HT1080 (cell line): ENCODE measurements at regions not wholly inside any gene's neighbourhood (a gene's known extent, or its start where the extent isn't known, plus 50 kb on each side); places are given as distances from the start of the nearest gene placed in this dataset.
A peak's percentile ranks its signal among the peaks of the same experiment; 100 is the strongest.

ENCODE experiments used
- DNase-seq: peaks from one replicate; pipeline ENCODE4 v3.0.0-alpha.2; 2015; ENCODE audit warnings: low read depth

DNA sequence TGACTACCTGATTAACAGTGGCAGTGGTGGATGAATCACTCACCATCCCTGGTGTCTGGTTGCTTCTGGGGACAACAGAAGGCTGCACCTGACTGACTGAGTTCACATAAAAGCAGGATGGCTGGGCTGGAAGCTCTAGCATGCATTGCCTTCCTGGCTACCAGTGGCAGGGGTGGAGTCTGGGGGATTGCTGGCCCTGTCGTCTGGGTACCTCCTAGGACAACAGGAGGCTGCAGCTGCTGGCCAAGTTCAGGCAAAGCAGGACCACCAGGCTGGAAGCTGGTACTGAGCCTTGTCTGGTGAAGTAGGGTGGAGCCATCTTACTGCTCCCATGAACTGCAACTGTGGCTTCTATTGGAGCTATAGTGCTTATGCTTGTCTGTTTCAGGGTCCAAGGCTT is 480.8 kb upstream of the CTNND2 start:
- peak; percentile 36 for DNase-seq

DNA sequence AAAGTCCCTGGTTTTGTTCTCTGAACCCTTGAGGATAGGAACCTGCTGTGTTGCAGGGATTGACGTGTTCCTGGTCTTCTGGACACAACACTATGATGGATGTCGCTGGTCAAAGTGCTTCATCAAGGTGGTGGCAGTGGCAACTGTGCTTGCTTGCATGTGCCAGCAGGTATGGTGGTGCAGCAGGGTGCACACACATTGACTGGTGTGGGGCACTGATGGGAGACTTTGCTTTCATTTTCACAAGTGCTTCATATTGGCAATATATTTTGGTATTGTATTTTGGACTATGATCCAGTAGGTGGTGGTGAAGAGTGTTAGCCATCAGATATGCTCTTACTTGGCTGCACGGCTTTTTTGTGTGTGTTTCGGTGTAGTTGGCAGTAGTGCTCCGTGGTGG is 479.8 kb upstream of the CTNND2 start:
- peak; percentile 34 for DNase-seq

DNA sequence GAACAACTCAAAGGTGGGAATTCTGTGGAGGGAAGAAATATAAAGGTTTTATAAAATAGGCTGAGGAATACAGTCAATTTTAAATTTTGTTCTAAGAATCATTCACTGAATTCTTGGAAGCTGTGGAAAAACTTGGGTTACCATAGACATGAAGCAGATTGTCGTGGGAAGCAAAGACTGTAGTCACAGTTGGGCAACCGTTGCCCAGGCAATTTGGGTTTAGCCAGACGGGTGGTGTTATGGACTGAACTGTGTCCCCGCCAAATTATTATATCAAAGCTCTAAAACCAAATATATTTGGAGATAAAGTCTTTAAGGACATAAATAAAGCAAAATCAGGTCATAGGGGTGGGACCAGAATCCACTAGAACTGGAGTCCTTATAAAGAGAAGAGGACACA is 463.7 kb upstream of the CTNND2 start:
- no peak for DNase-seq

DNA sequence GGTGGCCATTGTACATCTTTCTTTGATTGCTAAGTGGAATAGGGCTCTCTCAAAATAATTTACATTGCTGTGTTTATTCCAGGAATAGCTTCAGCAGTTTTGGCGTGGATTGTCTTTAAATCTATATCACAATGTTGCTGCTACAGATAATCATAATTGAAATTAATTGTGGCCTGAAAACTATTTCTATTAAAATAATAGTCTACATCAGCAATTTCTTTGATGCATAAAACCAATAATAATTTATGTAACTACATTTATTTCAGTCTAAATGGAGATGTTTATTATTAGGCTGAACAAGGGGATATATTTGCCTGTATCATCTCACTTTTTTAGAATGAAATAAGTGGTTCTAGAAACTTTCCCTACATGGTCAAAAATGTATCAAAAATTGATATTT is 456.0 kb upstream of the CTNND2 start:
- DNase-seq, result no peak

DNA sequence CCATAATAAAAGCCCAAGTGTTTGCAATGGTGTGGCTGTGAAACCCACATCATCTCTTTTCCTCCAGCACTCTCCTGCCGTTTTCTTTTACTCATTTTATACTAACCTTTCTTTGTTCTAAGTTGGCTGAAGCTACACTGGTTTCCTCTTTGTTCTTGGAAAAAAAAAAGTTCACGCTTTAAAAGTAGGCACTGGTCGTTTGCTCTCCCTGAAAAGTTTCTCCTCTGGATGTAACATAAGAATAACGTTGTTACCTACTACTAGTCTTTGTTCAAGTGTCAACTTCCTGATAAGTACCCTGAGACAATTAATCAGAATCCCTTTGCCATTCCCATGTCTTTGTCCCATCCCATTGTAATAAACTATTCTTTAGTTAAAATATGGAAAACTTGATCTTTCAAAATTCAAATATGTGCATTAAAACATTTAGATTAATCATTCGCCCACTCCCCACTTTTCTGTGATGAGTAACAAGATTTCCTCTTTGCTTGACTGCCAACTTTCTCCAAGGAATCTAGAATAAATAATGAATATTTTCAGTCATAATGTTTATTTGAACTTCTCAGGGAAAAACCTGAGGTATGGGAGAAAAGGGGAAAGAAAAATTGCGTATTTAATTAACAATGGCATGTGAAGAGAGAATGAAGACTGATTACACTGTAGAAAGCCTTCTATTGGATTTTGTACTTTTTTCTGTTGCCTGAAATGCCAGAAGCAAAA is 454.3 kb upstream of the CTNND2 start:
- DNase-seq, result no peak

DNA sequence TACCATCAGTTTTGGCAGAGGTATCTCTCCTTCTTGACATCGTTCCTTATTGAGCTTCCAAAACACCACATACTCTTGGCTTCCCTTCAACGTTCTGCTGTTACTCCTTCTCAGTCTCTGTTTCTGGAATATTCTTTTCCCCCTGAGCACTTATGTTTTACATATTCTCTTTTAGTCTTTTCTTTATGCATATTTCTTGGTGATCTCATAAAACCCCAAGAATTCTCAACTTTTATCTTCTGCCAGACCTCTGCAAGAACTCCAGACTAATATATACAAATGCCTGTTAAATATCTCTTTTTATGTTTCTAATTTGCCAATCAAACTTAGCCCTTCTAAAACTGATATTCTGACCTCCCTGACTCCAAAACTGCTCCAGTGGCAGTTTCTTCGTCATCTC is 453.4 kb upstream of the CTNND2 start:
- DNase-seq, result no peak

DNA sequence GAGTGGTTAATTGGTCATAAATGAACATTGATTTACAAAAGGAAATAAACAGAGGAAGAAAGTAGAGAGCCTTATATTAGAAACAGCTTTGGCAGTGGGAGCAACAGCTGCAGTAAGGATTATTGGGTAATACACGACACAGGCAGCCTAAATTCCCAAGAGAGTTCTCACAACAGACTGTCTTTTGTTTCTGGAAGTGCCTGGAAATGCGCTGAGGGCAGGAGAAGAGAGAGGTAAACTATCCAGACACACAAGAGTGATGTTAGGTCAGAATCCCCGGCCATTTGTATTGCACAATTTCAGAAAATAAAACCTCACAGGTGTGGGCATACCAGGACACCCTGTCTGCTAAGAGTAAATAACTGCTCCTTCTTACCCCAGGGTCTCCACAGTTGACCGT is 450.4 kb upstream of the CTNND2 start:
- no peak for DNase-seq

DNA sequence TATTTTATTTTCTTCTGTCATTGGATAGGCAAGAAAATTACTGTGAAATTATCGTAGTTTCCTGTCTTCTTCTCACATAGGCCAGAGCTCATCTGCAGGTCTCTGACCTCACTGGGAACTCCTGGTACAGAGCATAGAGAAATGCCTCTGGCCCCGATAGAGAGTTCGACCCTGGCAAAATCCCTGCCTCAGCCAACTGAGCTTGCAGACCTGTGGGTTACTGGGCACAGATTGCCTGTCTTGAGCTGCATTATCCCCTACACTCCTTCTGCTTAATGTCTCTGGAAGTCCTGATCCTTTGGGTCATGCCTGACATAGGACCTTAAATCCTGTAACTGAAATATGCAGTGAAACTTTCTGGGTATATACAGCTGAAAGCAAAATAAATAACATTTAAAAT is 439.3 kb upstream of the CTNND2 start:
- DNase-seq, result no peak

DNA sequence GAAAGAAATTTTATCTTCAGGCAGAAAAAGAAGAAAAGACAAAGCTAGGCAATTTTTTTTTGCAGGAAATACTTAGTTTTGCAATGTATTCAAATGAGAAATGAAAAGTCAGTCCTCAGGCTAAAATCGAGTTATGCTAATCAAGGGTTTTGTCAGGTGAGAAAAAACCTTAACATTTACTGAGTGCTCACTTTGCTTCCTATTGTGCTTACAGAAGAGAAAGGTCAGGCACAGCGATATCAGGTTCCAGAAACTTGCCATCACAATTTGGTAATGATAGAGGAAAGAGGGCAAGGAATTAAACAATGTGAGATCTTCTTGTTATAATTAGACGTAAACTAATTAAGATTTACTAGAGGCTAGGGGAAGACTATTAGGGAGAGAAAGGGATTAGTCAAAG is 431.7 kb upstream of the CTNND2 start:
- DNase-seq, result no peak

DNA sequence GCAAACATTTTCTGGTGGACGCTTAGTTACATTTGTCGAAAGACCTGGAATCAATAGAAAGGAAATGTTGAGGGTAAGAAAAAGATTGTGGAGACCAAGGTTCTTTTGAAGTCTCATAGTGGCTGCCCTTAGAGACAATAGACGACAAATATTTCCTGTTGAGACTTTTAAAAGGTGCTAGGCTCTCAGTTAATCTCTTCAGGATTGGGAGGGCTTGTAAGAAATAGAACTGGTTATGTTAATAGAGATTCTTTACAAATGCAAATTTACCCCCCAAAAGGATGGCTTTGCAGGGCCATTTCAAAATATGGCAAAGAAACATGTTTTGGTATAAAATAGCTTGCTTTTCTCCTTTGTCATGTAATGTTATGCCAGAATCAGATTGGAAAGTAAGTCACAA is 428.2 kb upstream of the CTNND2 start:
- DNase-seq, result no peak

DNA sequence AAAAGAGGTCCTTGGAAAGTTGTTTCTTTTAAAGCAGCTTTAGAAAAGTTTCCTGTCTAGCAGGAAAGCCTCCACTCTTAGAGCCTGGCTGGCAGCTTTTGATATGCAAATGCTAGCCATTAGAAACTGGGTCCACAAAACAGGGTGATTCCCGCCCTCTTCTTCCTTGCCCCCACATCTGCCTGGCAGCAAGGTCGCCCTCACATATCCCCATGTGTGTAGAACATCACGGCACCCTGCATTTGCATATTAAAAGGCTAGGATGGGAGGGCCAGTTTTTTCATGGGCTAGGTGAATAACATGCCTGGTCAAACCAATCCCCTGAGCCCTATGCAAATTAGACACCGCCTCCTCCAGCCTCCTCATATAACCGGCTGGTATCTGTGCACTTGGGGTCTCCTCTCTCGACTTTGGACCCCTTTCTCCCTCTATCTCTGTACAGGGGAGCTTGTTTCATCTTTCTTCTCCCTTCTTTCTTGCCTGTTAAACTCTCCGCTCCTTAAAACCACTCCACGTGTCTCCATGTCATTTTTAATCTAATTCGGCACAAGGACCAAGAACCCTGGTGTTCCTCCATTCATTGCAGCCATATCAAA is 426.8 kb upstream of the CTNND2 start:
- DNase-seq, result no peak

DNA sequence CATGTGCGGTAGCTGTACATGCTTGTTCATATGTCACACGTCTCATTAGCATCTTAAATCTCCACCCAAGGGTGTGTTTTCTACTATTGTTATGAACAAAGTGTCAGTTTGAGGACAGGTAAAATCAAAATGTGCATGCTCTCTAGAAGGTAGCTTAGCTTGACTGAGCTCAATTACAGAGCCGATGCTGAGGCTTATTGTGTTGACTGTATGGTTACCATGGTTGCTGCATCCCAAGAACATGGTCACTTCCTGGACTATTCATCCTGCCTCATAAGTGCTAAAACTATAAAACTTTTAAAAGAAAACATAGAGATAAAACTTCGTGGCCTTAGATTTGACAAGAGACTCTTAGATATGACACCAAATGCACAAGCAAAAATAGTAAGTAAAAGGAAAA is 426.1 kb upstream of the CTNND2 start:
- peak; percentile 25 for DNase-seq

DNA sequence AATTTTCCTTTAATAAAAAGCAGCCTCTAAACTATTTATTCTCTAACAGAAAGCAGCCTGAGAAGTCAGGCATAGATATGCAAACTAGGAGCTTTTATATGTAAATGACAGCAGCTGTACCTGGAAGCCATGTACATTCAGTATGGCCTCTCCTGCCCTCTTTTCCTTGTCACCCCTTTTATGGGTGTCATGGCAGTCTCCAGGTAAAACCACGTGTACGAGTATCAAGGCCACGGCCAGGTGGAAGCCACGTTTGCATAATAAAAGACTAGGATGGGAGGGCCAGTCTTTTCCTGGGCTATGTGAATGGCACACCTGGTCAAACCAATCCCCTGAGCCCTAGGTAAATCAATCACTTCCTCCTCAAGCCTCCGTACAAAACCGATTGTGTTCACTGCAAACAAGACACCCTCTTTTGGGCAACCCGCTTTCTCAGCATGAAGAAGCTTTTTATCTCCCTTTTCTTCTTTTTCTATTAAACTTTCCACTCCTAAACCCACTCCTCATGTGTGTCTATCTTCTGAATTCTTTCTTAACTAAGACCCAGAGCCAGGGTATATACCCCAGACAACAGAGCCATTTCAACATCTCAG is 419.5 kb upstream of the CTNND2 start:
- no peak for DNase-seq

DNA sequence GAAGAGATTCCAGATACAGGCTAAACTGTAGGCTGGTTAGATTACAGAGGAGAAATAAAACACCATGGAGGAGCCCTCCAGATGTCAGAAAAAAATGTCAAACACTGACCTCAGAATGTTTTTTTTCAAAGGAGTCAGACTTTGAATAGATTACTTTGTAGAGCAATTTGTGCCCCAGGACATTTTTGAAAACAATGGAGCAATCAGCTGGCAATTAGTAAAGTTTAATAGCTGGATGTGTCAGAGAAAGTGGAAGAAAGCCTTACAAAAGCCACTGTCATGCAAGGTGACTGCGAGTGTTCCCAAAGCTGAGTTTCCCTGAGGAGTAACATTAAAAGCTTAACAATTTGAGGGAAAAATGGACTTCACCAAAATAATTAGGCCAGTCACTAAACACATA is 417.8 kb upstream of the CTNND2 start:
- peak; percentile 8 for DNase-seq

DNA sequence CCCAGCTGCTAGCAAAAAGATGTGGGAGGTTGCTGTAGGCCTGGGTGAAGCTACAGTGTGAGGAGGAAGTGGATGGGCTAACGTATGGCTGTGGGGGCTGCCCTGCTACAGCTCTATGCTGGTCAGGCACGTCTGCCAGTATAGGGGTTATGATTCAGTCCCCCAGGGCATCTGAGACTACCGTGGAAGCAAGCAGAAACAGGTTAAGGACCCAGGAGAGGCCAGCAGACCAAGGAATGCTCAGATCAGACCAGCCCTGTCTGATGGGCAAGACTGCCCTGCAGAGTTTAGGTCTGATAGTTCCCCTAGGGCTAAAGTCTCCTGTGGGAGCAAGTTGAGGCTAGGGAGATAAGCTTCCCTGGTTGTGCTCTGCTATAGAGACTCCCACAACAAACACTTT is 416.1 kb upstream of the CTNND2 start:
- DNase-seq, result no peak

DNA sequence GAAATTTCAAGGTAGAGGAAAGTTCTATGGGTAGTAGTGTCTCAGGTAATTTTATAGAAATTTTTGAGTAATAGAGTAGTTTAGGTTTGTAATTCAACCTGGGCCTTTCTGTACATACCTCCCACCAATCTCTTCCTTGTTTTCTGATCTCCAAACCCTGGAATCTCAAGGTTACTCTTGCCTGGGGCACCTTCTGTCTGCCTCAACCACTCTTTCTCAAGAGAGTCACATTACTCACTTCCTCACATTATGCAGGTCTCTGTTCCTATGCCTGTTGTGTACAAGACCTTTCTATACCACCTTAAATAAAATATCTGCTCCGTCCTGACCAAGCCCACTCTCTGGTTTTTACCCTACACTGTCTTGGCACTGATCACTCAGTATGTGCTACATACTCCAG is 412.6 kb upstream of the CTNND2 start:
- peak; percentile 29 for DNase-seq

DNA sequence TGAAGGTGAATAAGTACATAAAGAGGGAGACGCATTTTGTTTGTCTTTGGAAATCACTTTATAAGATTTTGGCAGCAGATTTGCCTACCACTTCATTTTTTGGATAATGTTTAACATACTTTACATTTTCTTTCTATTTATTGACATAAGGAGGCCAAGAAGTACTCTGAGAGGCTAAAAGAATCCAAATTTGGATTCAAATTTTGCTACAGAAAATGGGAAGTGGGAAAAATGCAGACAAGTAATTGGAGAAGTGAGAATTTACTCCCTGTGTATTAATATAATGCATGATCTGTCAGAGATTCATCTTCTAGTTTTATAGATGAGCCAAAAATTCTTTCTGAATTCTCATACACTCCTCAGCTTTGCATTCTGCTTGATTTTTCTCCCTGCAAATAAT is 411.2 kb upstream of the CTNND2 start:
- DNase-seq, result no peak

DNA sequence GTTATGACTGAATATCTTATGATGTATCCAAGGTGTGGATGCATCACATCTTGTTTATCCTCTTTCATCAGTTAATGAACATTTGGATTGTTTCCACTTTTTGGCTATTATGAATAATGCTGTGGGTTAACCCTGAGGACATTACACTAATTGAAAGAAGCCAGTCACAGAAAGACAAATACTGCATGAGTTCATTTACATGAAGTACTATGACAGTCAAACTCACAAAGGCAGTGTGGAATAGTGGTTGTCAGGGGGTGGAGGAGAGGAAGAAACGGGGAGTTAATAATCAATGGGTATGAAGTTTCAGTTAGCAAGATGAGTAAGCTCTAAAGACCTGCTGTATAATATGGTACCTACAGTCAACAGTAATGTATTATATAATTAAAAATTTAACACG is 409.4 kb upstream of the CTNND2 start:
- DNase-seq, result no peak

DNA sequence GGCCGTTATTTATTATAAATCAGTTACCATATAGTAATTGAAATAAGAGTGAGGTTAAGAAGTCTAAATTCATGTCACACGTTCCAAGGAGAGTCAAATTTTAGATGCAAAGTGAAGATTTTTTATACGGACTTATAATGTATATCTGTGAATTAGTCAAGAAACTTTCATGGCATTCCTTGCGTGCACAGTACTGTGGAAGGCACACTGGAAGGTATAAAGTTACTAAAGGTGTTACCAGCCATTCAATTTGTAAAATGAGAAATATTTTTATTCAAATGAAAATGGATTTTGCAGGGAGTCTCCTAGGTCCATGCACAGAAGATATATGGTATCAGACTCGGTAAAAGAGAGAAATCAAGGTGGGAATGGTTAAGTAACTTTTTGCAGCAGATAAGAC is 408.1 kb upstream of the CTNND2 start:
- no peak for DNase-seq

DNA sequence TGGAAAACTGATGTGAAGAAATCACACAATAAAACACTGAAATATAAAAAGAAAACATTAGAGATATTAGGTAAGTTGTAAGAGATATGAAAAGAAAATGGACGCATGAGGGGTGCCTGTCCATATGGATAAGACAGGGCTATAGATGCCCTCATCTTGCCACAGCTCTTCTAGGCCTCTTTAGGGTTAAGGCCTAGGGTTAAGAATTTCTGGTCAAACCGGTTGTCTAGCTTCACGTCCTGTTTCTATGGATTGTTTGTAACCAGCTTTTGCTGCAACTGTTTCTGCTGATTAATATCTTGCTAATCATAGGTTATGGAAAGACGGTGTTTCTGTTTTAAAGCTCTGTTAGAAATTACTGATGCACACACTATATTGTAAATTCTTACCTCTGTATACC is 389.9 kb upstream of the CTNND2 start:
- no peak for DNase-seq

DNA sequence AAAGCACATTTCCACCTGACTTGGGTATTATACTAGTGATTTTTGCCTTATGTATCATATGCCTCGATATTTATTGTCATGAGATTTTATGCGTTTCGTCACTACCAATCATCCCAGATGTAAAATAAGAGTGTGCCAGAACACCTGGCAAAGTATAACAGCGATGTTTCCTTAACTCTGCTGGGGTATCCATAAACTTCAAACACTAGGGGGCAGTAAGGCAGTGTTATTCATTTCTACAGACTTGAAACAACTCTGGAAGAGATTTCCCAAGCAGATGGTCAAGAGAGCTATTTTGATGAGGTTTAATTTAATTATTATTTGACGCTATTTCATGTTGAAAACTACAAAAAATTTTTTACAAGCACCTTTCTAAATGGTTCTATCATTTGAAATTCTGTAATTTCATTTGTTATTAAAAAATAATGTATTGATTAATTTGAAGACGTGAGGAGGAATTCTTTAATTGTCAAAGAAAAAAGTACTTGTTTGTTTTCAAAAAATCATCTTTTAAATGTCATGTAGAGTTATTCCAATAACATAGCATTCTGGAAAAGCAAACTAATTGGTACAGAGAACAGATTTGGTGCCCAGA is 388.5 kb upstream of the CTNND2 start:
- DNase-seq, result peak; percentile 50

DNA sequence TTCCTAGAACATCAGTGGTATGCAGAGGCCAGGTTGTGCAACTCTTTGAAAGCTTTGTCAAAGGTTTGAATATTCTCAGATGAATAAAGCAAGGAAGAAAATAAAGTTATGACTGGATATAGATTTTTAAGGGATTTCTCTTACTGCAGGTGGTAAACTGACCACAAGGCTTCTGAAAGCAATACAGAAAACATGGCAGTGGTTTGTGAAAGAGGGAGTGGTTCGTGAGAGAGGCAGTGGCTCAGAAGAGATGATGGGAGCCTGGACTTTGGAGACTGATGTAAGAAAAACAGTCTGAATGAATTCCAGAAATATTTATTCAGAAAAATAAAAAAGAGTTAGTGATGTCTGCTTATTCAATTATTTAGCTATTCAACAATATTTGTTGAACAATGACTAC is 380.4 kb upstream of the CTNND2 start:
- no peak for DNase-seq
